GM18867 (cell line): ENCODE measurements at regions not wholly inside any gene's neighbourhood (a gene's known extent, or its start where the extent isn't known, plus 50 kb on each side); places are given as distances from the start of the nearest gene placed in this dataset.

Experiments
- ATAC-seq: cut with Tn5 transposase; IDR thresholded peaks from one replicate; pipeline ENCODE4 v1.9.1; 2021; ENCODE audit warnings: mild to moderate bottlenecking, moderate library complexity; ENCODE audit not compliant: unreplicated experiment

GRCh38 chr4:104763554-104764222 lies 269.0 kb upstream of the CXXC4 start:
- ATAC-seq = no peak

- ATAC-seq = no peak
Observed at GRCh38 chr4:104766676-104767075, 272.0 kb upstream of the CXXC4 start.

- ATAC-seq = peak; percentile 80
Observed at GRCh38 chr4:104772849-104773248, 278.2 kb upstream of the CXXC4 start.

GRCh38 chr4:104795264-104795939 lies 300.7 kb upstream of the CXXC4 start:
- no peak for ATAC-seq

- no peak for ATAC-seq
Observed at GRCh38 chr4:104811727-104812126, 317.0 kb upstream of the CXXC4 start.

- ATAC-seq = peak; percentile 75
Observed at GRCh38 chr4:104815665-104816064, 321.0 kb upstream of the CXXC4 start.

- ATAC-seq = peak; percentile 86
Observed at GRCh38 chr4:104818579-104818978, 323.9 kb upstream of the CXXC4 start.

- ATAC-seq = no peak
Observed at GRCh38 chr4:104826171-104826570, 320.5 kb upstream of the TET2 start.

GRCh38 chr4:104829761-104830160 lies 316.9 kb upstream of the TET2 start:
- no peak for ATAC-seq

GRCh38 chr4:104848597-104849225 lies 298.0 kb upstream of the TET2 start:
- peak; percentile 70 for ATAC-seq

GRCh38 chr4:104859601-104860237 lies 287.0 kb upstream of the TET2 start:
- ATAC-seq = no peak

GRCh38 chr4:104860238-104861123 lies 286.2 kb upstream of the TET2 start:
- peak; percentile 90 for ATAC-seq

GRCh38 chr4:104866809-104867208 lies 279.9 kb upstream of the TET2 start:
- ATAC-seq = peak; percentile 21

- peak; percentile 31 for ATAC-seq
Observed at GRCh38 chr4:104868533-104868932, 278.1 kb upstream of the TET2 start.

- peak; percentile 95 for ATAC-seq
Observed at GRCh38 chr4:104868958-104869357, 277.7 kb upstream of the TET2 start.

- no peak for ATAC-seq
Observed at GRCh38 chr4:104869831-104870230, 276.8 kb upstream of the TET2 start.

GRCh38 chr4:104870495-104871233 lies 276.0 kb upstream of the TET2 start:
- peak; percentile 30 for ATAC-seq

GRCh38 chr4:104878936-104879335 lies 267.7 kb upstream of the TET2 start:
- no peak for ATAC-seq

- peak; percentile 70 for ATAC-seq
Observed at GRCh38 chr4:104879367-104879766, 267.3 kb upstream of the TET2 start.

- no peak for ATAC-seq
Observed at GRCh38 chr4:104879854-104880253, 266.8 kb upstream of the TET2 start.
